HUES48 (cell line): ENCODE measurements at regions not wholly inside any gene's neighbourhood (a gene's known extent, or its start where the extent isn't known, plus 50 kb on each side); places are given as distances from the start of the nearest gene placed in this dataset.

ENCODE experiments used
- H3K27ac ChIP-seq: one replicate; pipeline ENCODE4 v1.7.0; 2013; ENCODE audit warnings: low read depth, low read length, inconsistent platforms
- H3K27me3 ChIP-seq: 2 replicates; pipeline ENCODE4 v1.6.1; 2013; ENCODE audit warnings: mild to moderate bottlenecking, low read length; ENCODE audit not compliant: control insufficient read depth, insufficient read depth
- H3K36me3 ChIP-seq: 2 replicates; pipeline ENCODE4 v1.6.1; 2013; ENCODE audit warnings: low read length; ENCODE audit not compliant: control insufficient read depth, insufficient read depth
- H3K4me1 ChIP-seq: 2 replicates; pipeline ENCODE4 v1.6.1; 2013; ENCODE audit warnings: mild to moderate bottlenecking, low read length; ENCODE audit not compliant: control insufficient read depth, insufficient read depth
- H3K4me3 ChIP-seq: 2 replicates; pipeline ENCODE4 v1.5.1; 2013; ENCODE audit warnings: mild to moderate bottlenecking, low read depth, low read length
- H3K9ac ChIP-seq: 2 replicates; pipeline ENCODE4 v1.6.1; 2013; ENCODE audit warnings: mild to moderate bottlenecking, low read depth, low read length, moderate library complexity
- H3K9me3 ChIP-seq: 2 replicates; pipeline ENCODE4 v1.6.1; 2013; ENCODE audit warnings: low read length; ENCODE audit not compliant: control insufficient read depth, insufficient read depth

DNA sequence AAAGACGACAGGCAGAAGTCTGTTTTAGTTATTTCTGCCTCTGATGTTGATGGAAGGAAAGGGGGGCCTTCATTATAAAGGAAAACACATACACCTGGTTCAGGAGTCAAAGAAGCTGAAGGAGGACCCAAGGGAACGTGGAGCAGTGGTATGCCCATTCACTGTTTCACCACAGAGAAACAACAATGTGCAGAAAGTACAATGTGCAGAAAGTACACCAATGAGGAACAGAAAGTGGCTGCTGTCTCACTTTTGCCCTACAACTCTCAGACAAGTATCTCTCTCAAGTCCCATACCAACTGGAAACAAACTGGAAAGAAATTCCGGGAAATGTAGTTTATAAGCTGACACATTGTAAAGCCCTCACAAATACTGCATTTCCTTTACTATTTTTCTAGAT, 564.5 kb downstream of the TRAM1L1 start:
- no peak overlapping the region for H3K4me3 ChIP-seq
- H3K9me3 ChIP-seq, result no peaks in the 10 kb centered on the region
- H3K36me3 ChIP-seq, result no peaks in the 10 kb centered on the region
- no peak overlapping the region for H3K9ac ChIP-seq
- H3K4me1 ChIP-seq, result no peaks in the 10 kb centered on the region
- H3K27me3 ChIP-seq, result no peaks in the 10 kb centered on the region
- H3K27ac ChIP-seq, result no peak overlapping the region

DNA sequence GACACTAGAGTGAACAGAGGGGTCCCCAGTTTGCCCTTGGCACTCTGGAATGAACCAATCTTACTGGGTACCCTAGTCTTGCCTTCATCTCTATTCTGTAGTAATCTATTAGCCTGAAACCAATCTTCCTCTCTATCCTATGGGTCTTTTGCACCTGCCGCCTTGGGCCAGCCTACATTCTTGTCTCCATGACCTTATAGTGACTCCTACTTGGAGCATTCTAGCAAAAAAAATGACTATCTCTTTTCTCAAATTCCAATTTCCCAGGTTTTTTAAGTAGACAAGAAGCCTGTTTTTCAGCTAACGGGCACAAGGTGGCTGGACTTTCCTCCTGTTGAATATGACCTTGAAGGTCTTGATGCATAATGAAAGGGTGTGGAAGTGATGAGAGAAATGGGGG, 568.7 kb downstream of the TRAM1L1 start:
- Histone ChIP-seq H3K36me3 (no peaks in the 10 kb centered on the region), H3K27ac (no peak overlapping the region), H3K4me3 (no peak overlapping the region), H3K27me3 (no peaks in the 10 kb centered on the region), H3K9ac (no peak overlapping the region), H3K4me1 (no peaks in the 10 kb centered on the region), H3K9me3 (peaks cover 2% of the 10 kb centered on the region; the same call in 1 of the 2 replicates)

DNA sequence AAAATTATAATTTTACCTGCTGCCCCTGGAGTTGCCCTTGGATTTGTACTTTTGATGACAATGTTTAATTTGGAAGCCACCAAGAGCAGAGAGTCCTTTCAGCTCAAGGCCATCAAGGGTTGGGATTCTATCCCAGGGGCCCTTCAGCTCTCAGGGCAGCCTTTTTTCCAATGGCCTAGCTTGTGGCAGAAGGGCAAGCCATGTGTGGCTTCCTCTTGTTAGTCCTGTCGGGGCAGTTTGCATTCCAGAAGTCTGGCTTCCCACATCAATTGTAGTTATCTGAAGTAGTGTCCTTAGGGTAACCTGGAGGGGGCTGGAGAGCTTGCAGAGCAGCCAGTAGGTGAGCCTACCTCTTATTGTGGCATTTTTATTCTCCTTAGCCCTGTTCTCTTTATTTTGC, 569.4 kb downstream of the TRAM1L1 start:
- Histone ChIP-seq H3K4me3 (no peak overlapping the region), H3K9ac (no peak overlapping the region), H3K9me3 (peaks cover 2% of the 10 kb centered on the region; the same call in 1 of the 2 replicates), H3K36me3 (no peaks in the 10 kb centered on the region), H3K27ac (no peak overlapping the region), H3K27me3 (no peaks in the 10 kb centered on the region), H3K4me1 (no peaks in the 10 kb centered on the region)

DNA sequence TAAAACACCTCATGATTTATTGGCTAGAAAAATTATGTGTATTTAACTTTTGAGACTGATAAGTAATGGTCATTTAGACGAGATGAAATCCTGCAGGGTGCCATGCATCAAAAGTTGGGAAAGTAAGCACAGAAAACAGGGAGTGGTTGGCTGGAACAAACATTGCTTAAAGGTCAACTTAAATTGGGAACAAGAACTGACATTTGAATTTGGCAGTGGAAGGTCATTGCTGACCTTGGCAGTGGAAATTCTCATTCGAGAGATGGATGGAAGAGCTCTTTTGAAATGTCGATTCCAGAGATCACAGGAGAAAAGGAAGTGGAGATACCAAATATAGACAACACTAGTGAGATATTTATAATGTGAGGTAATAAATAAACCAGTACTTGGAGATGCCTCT, 572.8 kb downstream of the TRAM1L1 start:
- no peaks in the 10 kb centered on the region for H3K4me1 ChIP-seq
- no peak overlapping the region for H3K4me3 ChIP-seq
- no peaks in the 10 kb centered on the region for H3K36me3 ChIP-seq
- peaks cover 2% of the 10 kb centered on the region; the same call in 1 of the 2 replicates for H3K9me3 ChIP-seq
- H3K9ac ChIP-seq, result no peak overlapping the region
- no peaks in the 10 kb centered on the region for H3K27me3 ChIP-seq
- H3K27ac ChIP-seq, result no peak overlapping the region

DNA sequence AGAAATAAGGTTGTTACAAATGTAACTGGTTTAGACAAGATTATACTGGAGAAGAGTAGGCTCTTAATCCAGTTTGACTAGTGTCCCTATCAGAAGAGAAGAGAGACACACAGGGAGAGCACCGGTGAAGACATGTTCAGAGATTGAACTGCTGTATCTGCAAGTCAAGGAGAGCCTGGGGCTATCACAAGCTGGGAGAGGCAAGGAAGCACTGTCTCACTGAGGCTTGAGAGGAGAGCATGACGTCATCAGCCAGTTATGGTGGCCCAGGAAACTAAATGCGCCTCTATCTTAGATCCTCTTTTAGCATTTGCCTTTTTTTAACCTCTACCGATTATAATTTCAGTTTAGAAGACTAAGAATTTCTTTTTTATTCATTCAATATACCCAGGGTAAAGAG, 583.4 kb downstream of the TRAM1L1 start:
- H3K4me1 ChIP-seq, result no peaks in the 10 kb centered on the region
- no peaks in the 10 kb centered on the region for H3K9me3 ChIP-seq
- H3K9ac ChIP-seq, result no peak overlapping the region
- H3K4me3 ChIP-seq, result no peak overlapping the region
- no peaks in the 10 kb centered on the region for H3K27me3 ChIP-seq
- H3K27ac ChIP-seq, result no peak overlapping the region
- no peaks in the 10 kb centered on the region for H3K36me3 ChIP-seq

DNA sequence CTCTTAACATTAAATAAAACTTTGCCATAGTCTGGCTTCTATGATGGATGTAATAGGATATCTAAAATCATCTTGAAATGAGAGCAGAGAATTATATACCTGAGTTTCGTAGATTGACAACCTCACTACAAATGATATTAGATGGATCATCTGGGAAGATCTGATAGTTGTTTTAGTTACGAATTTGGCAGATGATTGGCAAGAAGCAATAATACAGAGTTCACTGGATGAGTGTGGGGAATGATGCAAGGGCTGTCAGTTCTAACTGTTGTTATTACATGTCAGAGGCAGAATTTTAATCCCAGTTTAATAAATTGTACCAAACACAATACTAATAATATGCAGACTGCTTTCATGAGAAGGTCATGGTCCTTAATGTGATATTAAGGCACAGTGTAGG, 585.2 kb downstream of the TRAM1L1 start:
- Histone ChIP-seq H3K9ac (no peak overlapping the region), H3K4me3 (no peak overlapping the region), H3K36me3 (no peaks in the 10 kb centered on the region), H3K9me3 (no peaks in the 10 kb centered on the region), H3K27me3 (no peaks in the 10 kb centered on the region), H3K27ac (no peak overlapping the region), H3K4me1 (no peaks in the 10 kb centered on the region)

DNA sequence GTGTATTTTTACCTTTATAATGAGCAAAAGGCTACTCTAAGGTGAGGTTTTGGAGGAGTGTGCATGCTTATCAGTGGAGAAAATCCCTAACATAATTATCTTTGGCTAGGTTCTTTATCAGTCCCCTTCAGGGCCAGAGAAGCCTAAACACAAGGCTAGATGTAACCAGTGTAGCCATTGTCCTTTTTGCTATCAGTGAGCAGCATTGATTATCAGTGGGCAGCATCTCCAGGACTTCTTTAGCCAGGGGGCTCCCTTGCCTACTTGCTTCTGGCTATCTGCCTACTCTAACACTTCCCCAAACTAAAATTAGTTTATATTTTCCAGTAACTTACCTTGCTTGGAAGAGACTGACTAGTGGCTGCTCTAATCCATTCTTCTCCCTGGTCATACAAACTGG, 595.6 kb downstream of the TRAM1L1 start:
- H3K9ac ChIP-seq, result no peak overlapping the region
- no peaks in the 10 kb centered on the region for H3K36me3 ChIP-seq
- H3K9me3 ChIP-seq, result no peaks in the 10 kb centered on the region
- H3K4me3 ChIP-seq, result no peak overlapping the region
- no peaks in the 10 kb centered on the region for H3K27me3 ChIP-seq
- no peaks in the 10 kb centered on the region for H3K4me1 ChIP-seq
- no peak overlapping the region for H3K27ac ChIP-seq

DNA sequence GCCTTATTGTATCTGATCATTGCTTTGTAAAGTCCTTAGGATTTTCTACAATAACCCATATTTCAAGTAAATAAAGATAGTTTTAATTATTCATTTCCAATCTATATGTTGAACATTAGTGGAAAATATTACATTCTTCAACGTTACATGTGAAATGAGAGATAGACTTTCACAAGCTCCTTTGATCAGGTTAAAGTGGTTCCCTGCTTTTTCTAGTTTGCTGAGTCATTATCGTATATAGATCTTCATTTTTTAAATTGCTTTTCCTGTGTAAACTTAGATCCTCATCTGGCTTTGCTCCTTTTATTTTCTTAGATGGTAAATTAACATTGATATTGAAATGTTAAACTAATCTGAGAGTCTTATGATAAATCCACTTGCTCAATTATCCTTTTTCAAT, 599.0 kb downstream of the TRAM1L1 start:
- H3K4me1 ChIP-seq, result no peaks in the 10 kb centered on the region
- H3K9ac ChIP-seq, result no peak overlapping the region
- no peaks in the 10 kb centered on the region for H3K36me3 ChIP-seq
- no peak overlapping the region for H3K27ac ChIP-seq
- no peak overlapping the region for H3K4me3 ChIP-seq
- H3K9me3 ChIP-seq, result no peaks in the 10 kb centered on the region
- no peaks in the 10 kb centered on the region for H3K27me3 ChIP-seq

DNA sequence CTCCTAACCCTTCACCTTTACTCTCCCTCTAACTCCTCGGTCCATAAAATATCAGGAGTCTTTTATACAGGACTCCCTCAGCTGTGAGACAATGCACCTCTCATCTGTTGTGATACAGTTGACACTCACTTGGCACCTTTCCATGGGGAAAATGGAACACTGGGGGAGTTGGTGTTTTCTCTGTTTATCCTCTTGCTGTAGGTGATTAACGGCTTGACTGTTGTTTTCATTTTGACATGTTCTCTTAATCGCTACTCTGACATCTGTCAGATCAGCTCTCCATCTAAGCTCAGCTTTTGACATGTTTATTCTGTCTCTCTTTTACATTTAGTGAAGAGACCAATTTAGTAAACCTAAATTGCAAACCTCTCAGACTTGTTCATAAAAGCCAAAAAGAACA, 604.8 kb downstream of the TRAM1L1 start:
- no peak overlapping the region for H3K9ac ChIP-seq
- H3K4me1 ChIP-seq, result no peaks in the 10 kb centered on the region
- H3K4me3 ChIP-seq, result no peak overlapping the region
- H3K27me3 ChIP-seq, result no peaks in the 10 kb centered on the region
- no peaks in the 10 kb centered on the region for H3K36me3 ChIP-seq
- no peak overlapping the region for H3K27ac ChIP-seq
- H3K9me3 ChIP-seq, result peaks cover 6% of the 10 kb centered on the region

DNA sequence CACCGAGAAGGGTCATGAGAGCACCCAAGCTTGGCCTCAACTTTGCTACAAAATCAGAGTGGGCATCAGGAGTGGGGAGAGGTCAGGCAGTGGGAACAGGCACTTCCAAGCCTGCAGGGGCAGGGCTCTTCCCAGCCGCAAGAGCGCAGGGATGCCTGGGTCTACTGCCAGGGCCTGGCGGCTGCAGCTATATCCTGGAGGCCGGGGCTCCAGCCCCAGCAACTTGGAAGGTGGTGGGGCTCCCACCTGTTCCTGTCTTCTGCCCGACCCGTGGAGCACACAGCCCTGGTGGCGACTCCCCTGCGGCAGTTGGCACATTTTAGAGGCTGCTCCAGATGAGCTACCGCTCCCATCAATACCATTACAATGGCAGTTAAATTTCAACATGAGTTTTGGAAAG, 607.0 kb downstream of the TRAM1L1 start:
- Histone ChIP-seq H3K27me3 (no peaks in the 10 kb centered on the region), H3K27ac (no peak overlapping the region), H3K9me3 (peaks cover 6% of the 10 kb centered on the region), H3K9ac (no peak overlapping the region), H3K4me3 (no peak overlapping the region), H3K36me3 (no peaks in the 10 kb centered on the region), H3K4me1 (no peaks in the 10 kb centered on the region)

DNA sequence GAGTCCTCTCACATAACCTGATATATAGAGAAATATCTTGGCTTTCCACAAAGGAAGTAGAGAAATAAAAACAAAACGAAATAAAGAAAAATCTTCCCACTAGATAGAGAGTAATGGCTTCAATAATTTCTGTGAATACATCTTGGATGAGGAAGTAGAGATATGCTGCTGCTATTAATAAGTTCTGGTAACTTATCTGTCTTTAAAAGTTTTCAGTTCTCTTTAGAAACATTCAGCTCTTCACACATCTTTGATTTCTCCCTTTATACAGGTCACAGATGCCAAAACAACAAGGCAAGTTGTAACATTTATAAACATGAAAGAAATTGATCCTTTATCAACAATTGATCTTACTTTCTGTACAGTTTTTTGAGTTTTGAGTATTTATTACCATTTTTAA, 615.8 kb downstream of the TRAM1L1 start:
- no peaks in the 10 kb centered on the region for H3K9me3 ChIP-seq
- H3K27me3 ChIP-seq, result no peaks in the 10 kb centered on the region
- no peak overlapping the region for H3K4me3 ChIP-seq
- no peak overlapping the region for H3K27ac ChIP-seq
- peaks cover 6% of the 10 kb centered on the region; the same call in 1 of the 2 replicates for H3K4me1 ChIP-seq
- H3K36me3 ChIP-seq, result no peaks in the 10 kb centered on the region
- no peak overlapping the region for H3K9ac ChIP-seq

DNA sequence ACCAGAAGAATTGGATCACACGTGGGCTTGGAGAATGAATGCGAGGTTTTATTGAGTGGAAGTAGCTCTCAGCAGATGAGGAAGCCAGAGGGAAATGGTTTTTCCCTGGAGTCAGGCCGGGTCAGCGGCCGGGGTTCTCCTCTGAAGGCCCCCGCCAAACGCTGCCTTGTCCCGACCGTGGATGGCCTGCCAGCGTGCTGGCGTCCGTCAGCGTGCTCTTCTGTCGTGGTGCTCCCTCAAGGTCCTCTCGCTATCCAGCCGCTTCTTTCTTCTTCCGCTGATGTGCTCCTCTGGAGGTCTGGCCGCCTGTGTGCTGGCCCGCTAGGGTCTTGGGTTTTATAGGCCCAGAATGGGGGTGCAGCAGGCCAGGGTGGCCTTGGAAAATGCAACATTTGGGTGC, 632.2 kb downstream of the TRAM1L1 start:
- no peaks in the 10 kb centered on the region for H3K27me3 ChIP-seq
- H3K36me3 ChIP-seq, result no peaks in the 10 kb centered on the region
- H3K27ac ChIP-seq, result no peak overlapping the region
- H3K4me3 ChIP-seq, result no peak overlapping the region
- no peaks in the 10 kb centered on the region for H3K9me3 ChIP-seq
- H3K4me1 ChIP-seq, result no peaks in the 10 kb centered on the region
- H3K9ac ChIP-seq, result no peak overlapping the region
